Sigmoid colon (tissue), 4 donors: ENCODE measurements at regions not wholly inside any gene's neighbourhood (a gene's known extent, or its start where the extent isn't known, plus 50 kb on each side); places are given as distances from the start of the nearest gene placed in this dataset.

Source experiments
- EP300 ChIP-seq, 4 donors: sonication (generic); formaldehyde crosslinking; IDR thresholded peaks; one replicate each; pipeline ENCODE4 v1.6.1; 2017; ENCODE audit warnings: antibody characterized with exemption in 4 of 4
- POLR2A ChIP-seq, 2 donors: fragments of 450-650 bp; IDR thresholded peaks; one replicate each; pipeline ENCODE4 v1.6.1; 2016; ENCODE audit warnings: antibody characterized with exemption in 2 of 2, mild to moderate bottlenecking in 2 of 2, moderate library complexity in 2 of 2
- POLR2AphosphoS5 ChIP-seq, 4 donors: sonication (generic); formaldehyde crosslinking; IDR thresholded peaks; one replicate each; pipeline ENCODE4 v1.6.1; 2017; ENCODE audit warnings: antibody characterized with exemption in 4 of 4
- TF ChIP-seq, protein P1 (sequence below), 4 experiments: fragments of 450-650 bp in 3 of 4; fragments of 200-600 bp in 1 of 4; IDR thresholded peaks; one replicate each; pipeline ENCODE4 v1.5.1; 2016 to 2019; ENCODE audit warnings: antibody characterized with exemption in 4 of 4, mild to moderate bottlenecking in 3 of 4, moderate library complexity in 2 of 4

DNA sequence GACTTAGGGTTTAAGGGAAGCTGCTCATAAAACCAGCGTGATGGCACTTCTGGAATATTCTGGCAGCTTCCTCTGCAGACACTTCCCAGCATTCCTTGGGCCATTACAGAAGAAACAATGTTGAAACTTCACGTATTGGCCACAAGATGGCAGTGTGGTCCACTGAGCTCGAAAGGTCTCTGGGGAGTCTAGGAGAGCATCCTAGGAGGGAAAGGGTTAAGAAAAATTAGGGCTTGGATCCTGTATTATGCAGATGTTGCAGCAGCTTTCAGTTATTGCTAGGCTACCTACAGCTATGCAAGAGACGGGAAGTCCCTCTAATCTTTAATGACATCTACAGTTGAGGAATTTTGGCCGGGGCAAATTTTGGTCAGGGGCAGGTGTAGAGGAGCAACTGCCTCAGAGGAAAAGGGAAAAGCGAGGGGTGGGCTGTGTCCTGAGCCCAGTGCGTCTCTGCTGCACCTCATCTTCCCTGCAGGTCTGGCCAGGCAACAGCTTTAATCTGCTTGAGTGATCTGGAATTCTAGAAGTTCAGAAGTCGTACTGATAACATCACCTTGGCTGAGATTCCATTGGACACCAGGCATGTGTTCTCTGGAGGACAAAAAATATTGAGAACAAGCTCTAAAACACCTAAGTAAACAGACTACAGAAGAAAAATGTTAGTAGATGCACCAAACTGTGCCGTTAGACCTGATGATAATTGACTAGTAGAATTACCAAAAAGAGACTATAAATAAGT, 220.8 kb upstream of the PRSS58 start:
- TF ChIP-seq EP300 (IDR thresholded peaks at IDR 0.05) = no peak
- TF ChIP-seq, protein P1, sequence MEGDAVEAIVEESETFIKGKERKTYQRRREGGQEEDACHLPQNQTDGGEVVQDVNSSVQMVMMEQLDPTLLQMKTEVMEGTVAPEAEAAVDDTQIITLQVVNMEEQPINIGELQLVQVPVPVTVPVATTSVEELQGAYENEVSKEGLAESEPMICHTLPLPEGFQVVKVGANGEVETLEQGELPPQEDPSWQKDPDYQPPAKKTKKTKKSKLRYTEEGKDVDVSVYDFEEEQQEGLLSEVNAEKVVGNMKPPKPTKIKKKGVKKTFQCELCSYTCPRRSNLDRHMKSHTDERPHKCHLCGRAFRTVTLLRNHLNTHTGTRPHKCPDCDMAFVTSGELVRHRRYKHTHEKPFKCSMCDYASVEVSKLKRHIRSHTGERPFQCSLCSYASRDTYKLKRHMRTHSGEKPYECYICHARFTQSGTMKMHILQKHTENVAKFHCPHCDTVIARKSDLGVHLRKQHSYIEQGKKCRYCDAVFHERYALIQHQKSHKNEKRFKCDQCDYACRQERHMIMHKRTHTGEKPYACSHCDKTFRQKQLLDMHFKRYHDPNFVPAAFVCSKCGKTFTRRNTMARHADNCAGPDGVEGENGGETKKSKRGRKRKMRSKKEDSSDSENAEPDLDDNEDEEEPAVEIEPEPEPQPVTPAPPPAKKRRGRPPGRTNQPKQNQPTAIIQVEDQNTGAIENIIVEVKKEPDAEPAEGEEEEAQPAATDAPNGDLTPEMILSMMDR (IDR thresholded peaks at IDR 0.05) = peak in 1 of 4 experiments; percentile 12
- TF ChIP-seq POLR2A (IDR thresholded peaks at IDR 0.05) = no peak
- no peak for TF ChIP-seq POLR2AphosphoS5 (IDR thresholded peaks at IDR 0.05)
